ENCODE measurements at regions not wholly inside any gene's neighbourhood (a gene's known extent, or its start where the extent isn't known, plus 50 kb on each side); places are given as distances from the start of the nearest gene placed in this dataset.
A peak's percentile ranks its signal among the peaks of the same experiment; 100 is the strongest.
"Not testable (repeated sequence)": the region's sequence is repeated elsewhere in the genome, so short reads cannot be mapped to it uniquely, and the experiment has no call there.

DNA sequence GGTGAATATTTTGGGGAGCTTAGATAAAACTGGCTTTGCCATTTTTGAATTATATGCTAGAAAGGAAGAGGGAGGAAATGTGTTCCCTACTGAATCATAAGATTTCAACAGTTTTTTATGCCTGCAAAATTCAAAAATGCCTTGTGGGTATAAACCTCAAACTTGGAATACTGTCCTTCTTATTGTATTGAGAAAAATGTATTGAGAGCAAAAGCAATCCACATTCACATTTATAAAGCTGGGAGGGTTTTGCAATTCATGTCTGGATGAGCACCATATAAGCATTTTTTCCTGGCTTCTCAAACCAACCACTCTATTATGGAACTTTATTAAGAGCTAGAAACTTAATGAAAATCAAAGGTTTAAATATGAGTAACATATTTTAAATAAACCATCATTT, 289.8 kb downstream of the PCDH7 start:
- no peak for DNase-seq (ENCODE audit: low read depth)

DNA sequence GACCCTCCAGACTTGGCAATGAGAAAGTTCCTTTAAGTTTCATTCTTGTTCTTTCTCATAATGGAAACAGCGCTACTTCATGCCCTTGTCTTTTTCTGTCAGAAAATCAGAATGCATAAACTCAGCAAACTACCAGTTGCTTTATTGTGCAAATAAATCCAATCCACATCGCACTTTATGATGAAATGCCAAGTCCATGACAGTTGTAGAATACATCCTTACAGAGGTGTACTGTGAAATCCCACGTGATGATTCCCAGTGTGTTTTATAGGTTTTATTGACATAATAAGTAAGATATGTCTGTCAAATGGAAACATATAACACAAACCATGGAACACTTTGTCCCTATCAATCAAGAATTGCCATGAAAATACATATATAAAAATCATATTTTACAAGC, 295.0 kb downstream of the PCDH7 start:
- no peak for DNase-seq (ENCODE audit: low read depth)

DNA sequence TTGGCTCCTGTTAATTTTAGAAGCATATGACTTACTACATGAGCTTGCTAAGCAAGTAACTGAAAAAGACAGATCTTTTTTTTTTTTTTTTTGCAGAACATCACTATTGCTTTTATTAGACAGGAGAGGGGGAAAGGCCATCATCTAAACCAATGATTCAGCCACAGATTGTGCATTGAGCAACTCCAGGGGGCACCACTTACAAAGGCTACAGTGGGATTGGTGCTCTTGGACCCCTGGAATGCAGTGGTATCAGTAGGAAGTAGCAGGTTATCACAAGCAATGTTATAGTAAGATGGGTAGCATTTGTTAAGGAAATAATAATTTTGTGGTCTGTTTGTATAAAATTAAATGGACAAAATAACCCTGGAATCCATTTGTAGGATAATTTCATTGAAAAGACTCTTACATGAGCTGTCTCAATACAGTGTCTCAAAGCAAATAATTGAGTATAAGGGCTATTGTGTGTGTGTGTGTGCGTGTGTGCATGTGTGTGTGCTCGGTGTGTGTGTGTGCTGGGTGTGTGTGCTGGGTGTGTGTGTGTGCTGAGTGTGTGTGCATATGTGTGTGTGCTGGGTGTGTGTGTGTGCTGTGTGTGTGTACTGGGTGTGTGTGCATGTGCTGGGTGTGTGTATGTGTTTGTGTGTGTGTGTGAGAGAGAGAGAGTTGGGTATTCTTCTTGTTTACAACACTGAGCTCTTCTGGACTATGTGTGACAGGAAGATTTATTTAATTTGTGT, 296.3 kb downstream of the PCDH7 start:
- DNase-seq (ENCODE audit: low read depth) = no peak

DNA sequence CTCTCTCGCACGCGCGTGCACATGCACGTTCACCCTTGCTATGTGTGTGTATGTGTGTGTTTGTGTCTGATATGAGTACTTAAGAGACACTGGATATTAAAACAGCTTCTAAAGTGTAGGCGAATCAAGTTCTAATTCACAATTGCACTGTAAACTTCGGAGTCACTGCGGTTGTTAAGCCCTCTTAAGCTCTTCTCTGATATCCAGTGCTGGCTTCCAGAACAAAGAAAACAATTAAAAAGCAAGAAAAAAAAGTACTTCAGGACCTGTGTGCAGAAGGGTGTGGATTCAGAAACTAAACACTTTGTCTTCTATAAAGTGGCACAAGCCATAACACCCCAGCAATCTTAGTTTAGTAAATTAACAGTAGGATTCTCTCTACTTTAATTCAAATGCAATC, 300.2 kb downstream of the PCDH7 start:
- no peak for DNase-seq (ENCODE audit: low read depth)

DNA sequence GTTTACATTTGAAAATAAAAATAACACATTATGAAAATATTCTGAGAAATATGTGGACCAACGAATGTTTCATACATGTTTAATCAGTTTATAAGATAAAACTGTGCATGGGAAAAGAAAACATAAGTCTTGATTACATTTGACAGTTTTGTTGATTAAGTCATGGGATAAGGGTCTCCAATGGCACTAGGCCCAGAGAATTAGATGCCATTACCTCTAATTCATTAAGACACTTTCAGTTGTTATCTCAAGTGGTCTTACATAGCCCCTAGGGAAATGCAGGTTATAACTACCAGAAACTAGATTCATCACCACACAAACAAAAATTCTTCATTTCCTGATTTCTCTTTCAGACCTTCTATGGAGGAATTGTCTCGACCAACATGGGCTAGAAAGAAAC, 300.8 kb downstream of the PCDH7 start:
- DNase-seq (ENCODE audit: low read depth) = no peak

DNA sequence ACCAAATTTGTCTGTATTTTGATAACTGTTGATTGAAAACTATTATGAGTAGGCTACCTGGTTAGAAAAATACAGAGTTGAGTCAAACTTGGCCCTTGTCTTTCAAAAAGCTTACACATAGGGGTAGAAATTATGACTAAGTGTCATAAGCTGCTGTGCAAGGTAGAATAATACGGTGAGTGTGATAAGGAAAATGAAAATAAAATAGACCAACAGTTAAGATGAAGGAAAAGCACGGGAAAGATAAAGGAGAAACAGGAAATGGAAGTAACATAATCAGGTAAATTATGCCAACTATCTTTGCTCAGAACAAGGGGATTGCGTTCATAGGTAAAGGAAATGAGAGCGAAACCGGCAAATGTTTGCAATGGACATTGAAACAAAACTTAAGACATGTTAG, 302.5 kb downstream of the PCDH7 start:
- no peak for DNase-seq (ENCODE audit: low read depth)

DNA sequence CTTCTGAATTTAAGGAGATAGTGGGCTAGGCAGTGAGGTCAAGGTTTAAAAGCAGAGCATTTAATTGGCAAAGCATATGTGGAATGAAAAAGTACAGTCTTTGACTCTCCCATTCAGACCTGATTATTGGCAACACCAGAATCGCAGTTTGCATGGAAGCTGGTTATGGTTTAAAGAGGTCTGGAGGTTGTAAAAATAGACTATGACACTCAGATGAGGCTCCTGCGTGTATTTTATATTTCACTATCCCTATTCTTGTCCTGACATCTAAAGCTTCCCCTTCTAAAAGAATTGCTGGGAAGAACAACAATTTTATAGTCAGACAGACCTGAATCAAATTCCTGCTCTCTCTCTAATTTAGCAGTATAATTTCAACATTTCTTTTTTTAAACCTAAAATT, 302.9 kb downstream of the PCDH7 start:
- no peak for DNase-seq (ENCODE audit: low read depth)

DNA sequence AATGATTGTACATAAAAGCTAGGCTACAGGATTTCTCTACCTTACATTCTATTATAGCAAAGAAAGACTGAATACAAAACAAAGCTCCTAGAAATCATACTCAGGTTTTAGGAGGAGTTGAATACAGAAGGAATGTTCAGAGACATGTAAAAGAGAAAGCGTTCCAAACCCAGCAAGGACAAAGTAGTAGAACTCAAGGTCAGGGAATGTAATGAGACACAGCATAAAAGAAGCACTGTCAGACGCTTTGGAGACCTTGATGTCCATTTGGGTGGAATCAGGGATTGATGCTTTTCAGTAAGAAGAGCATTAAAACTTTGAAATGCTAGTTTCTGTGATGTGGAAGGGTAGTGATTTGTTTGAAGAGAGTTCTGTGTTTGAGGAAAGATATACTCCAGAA, 303.6 kb downstream of the PCDH7 start:
- no peak for DNase-seq (ENCODE audit: low read depth)

DNA sequence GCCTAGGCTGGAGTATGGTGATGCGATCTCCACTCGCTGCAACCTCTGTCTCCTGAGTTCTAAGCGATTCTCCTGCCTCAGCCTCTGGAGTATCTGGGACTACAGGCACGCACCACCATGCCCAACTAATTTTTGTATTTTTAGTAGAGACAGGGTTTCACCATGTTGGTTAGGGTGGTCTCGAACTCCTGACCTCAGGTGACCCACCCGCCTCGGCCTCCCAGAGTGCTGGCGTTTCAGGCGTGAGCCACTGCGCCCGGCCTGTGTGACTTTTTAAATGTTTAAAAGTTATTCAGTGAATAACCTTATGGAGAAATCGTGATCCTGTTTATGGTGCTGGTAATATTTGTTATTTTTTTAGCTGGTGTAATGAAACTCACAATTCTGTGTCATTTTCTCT, 304.6 kb downstream of the PCDH7 start:
- DNase-seq (ENCODE audit: low read depth) = not testable (repeated sequence)

DNA sequence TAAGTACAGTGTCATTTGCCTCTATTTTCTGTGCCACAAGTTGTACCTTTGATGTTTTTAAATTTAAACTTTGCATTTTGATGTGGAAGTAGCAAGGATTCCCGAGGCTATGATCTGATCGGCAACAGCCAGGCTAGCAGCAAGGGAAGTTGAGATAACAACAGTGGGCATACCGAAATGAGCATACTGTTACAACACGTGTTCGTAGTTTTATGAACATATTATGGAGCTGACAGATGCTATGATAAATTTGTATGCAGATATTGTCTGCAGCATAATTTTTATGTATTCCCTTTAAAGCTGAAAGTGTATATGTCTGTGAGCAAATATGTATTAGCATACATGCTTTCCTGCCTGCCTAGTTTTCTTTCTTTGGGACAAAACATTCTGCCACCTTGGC, 306.1 kb downstream of the PCDH7 start:
- DNase-seq (ENCODE audit: low read depth) = no peak

DNA sequence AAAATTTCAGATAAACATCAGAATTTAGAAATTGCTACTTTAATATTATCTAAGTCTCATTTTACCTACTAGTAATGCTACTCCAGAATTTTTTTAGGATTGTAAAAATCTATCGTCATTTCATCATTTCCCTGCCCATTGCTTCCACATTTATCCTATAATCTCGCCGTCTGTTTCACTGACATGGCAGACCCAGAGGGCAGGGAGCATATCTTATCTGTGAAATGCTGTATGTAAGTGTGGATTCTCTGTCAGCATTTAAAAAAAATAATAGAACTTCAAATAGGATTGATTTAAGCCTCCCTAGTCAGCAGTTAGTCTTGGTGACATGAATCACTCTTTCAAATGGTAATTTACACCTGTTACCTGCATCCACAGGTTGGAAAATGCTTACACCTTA, 314.4 kb downstream of the PCDH7 start:
- no peak for DNase-seq (ENCODE audit: low read depth)

DNA sequence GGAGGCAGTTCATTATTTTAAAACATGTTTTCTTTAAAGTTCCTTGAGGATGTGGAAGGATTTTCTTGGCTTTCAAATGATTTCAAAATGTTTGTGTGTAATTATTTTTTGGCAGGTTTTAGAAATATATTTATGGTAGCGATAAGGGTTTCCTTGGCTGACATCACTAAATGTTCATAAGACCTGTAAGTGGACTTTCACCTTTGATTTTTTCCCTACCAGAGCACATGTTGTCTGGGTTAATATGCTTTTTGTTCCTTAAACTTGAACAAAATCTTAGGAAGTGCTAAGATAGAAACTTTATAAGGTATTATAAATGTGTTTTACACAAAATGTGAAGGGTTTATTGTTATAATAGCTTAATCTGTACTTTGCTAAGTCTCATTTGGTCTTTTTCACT, 315.6 kb downstream of the PCDH7 start:
- DNase-seq (ENCODE audit: low read depth) = no peak

DNA sequence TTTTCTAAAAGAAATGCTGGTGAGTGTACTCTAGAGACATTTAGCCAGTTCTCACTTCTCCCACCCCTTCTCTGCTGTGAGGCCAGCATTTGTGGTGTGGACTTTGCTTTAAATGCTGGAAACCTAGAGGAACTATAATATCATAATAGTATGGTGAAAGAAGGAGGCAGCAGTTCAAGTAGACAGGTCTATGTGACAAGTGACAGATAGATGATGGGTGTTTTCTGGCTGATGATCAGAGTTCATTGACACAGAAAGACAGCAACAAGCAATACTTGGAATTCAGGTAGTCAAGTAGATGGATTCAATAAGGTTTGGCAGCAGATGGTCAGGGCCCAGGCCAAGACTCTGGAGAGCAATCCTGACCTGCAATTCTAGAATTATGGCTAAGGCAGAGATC, 317.5 kb downstream of the PCDH7 start:
- no peak for DNase-seq (ENCODE audit: low read depth)

DNA sequence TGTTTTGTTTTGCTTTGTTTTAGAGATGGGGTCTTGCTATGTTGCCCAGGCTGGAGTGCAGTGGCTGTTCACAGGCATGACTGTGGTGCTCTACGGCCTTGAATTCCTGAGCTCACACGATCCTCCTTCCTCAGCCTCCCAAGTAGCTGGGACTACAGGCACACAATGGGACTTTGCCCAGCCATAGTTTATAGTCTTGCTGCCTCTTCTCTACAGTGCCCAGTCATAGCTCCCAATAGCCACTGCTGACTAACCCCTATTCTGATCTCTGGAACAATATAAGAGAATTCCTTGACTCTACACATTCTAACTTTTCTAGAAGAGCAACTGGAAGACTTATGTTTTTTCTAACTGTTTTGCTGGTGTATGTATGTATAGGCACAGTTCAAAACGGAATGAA, 319.2 kb downstream of the PCDH7 start:
- no peak for DNase-seq (ENCODE audit: low read depth)

DNA sequence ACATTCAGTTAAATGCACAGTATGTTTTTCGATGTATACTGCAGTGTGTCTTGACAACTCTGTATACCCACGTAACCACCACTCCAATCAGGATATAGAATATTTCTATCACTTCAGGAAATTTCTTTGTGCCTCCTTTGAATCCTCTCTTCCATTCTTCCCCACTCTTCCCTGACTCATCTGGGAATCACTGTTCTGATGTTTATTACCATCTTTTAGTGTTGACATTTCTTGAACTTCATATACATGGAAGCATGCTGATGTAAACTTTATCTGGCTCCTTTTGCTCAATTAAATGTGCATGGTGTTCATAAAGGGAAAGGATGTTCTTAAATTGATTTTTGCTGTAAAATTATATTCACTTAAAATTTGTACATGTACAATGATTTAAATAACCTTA, 319.9 kb downstream of the PCDH7 start:
- DNase-seq (ENCODE audit: low read depth) = no peak

DNA sequence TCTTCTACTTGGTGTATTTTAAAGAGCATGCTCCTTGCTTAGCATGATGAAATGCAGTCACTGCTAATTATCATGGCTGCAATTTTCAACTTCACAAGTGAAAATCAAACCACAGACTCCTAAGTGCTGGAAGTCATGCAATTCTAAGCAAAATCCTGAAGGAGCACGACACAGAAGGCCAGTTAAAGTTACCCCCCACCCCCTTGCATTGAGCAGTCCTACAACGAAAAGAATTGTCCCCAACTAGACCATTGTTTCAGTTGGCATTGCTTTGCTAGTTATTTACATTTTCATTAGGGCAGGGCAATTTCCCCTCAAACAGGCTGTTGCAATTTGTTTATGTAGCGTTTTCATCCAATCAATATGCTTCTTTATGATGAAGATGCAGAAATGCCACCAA, 321.2 kb downstream of the PCDH7 start:
- no peak for DNase-seq (ENCODE audit: low read depth)

DNA sequence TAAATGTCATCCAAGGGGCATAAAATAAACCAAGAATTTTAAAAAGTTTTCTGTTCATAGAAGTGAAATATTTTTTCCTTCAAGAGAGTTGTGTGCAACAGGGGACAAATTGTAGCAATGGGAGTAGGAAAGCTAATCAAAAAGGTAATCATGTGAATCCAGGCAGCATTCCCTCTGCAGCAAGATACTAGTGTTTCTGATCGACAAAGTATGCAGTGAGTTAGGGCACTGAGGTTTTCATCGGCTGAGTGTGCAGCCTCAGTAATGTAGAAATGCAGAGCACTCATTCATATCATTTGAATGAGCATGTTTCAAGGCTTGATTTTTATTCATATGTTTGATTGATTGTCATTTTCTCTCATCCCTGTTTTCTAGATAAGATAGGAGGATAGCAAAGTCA, 321.7 kb downstream of the PCDH7 start:
- DNase-seq (ENCODE audit: low read depth) = no peak

DNA sequence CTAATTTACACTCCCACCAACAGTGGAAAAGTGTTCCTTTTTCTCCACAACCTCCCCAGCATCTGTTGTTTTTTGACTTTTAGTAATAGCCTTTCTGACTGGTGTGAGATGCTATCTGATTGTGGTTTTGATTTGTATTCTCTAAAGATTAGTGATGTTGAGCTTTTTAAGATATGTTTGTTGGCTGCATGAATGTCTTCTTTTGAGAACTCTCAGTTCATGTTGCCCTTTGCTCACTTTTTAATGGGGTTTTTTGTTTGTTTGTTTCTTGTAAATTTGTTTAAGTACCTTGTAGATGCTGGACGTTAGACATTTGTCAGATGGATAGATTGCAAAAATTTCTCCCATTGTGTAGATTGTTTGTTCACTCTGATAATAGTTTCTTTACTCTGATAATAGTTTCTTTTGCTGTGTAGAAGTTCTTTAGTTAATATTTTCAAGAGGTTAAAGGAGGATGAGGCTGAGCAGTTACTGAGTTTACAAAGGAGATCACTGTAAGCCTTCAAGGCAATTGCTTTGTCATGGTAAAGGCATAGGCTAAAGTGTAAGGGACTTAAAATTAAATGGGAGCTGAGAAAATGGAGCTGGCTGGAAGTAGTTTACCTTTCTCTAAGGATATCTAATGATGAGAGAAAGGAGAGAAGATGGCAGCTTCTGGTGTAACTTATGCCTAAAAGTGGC, 323.4 kb downstream of the PCDH7 start:
- no peak for DNase-seq (ENCODE audit: low read depth)

DNA sequence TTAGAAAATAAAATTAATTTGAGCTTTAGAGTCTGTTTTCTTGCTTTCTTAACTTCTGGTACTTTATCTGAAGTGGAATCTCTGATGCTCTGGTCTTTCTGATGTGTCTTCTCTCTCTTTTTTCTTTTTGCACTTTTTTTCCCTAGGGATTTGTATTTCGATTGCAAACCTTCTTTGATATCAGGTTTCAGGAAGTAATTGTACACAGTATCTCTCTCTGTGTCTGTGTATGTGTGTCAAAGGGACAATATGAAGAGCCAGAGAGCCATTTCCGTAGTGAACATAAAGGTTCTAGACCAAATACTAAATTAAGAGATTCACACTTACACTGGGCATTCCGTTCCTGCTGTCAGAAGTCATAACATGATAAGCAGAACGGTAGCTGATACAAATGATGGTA, 325.0 kb downstream of the PCDH7 start:
- no peak for DNase-seq (ENCODE audit: low read depth)

DNA sequence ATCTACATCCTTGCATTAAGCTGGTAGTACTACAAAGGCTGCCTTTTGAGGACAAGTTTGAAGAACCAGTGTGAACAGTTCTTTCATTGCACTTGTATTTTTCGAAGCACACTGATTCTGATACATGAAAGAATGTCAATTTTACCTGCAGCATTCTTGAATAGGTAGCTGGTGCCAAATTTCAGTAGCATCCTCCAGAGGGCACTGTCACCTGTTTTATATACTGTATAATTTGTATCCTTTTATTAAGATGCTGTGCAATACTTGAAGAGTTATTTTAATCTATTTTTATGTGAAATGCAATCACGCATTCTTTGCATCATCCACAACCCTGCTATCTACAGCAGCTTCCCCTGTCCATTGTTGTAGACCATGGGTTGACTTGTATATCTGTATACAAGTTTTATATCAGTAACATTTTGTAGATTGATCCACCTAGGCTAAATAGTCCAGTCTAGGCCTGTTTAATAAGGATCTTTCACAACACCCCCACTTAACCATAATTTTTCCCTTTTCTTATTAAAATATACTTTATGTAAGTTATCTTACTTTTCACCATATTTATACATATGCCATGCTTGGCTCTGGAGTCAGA, 325.7 kb downstream of the PCDH7 start:
- DNase-seq (ENCODE audit: low read depth) = peak; percentile 11

DNA sequence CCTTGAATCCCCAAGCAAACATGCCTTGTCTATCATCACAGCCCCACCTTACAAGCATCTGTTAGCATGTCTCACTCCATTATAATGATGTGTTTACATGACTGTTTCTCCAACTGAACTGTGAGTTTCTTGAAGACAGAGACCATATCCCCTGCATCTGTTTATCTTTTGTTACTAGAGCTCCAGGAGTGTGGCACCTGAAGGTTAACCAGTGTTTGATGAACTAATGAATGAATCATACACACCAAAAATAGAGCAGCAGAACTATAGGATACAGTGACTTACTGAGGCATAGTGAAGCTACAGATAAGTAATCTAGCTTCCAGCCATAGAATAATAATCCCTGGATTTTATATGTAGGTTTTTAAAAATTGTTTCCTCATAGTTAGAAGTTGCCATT, 331.0 kb downstream of the PCDH7 start:
- DNase-seq (ENCODE audit: low read depth) = peak; percentile 6

DNA sequence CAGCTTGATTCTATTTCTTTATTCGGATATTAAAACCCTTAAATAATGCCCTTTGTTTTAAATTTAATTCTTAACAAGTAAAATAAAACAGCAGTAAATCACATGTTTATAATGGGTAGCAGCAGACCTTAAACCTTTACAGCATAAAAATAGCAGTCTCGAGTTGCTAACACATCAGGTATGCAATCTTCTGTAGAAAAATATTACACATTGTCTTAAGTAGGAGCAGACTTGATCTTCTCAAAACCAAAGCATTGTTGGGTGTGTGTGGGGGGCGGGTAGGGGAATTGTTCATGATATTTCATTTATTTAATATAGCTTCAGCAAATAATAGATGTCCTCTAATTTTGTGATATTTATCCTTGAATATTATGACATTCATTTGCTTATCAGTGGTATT, 331.4 kb downstream of the PCDH7 start:
- DNase-seq (ENCODE audit: low read depth) = no peak

DNA sequence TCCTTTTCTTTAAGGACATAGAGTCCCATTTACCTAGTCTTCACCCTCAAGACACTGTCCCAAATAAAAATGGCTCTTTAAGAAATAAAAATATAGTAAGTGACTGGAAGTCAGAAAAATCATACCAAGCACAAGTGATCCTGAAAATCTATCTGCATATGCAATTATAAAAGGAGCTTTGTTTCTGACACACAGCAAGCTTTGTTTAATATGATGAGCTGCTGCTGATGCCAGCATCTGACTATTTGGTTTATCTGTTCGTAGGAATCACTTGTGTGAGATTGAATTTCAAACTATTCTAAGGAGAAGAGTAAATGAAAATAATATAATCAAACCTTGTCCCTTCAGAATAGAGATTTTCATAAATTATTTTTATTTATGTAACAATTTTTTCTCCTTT, 332.4 kb downstream of the PCDH7 start:
- no peak for DNase-seq (ENCODE audit: low read depth)
